ENCODE measurements at regions not wholly inside any gene's neighbourhood (a gene's known extent, or its start where the extent isn't known, plus 50 kb on each side); places are given as distances from the start of the nearest gene placed in this dataset.

DNA sequence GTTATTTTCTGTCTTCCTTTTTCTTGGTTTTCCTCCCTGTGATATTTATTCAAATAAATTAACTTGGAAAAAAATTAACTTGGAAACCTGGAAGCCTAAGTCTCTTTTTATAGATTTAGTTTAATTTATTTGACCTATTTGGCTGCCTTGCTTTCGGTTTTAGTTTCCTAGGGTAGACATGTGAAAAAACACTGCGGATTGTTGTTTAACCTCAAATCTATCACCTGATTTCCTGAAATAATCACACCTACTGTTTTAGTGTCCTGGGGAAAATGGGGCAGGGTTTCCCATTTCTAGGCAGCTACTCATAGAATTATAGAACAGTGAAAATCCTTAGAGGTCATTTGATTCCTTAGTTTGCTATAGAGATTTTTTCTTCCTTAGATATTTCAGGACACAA, 412.4 kb downstream of the PCDH17 start:
- TF ChIP-seq, protein P1, sequence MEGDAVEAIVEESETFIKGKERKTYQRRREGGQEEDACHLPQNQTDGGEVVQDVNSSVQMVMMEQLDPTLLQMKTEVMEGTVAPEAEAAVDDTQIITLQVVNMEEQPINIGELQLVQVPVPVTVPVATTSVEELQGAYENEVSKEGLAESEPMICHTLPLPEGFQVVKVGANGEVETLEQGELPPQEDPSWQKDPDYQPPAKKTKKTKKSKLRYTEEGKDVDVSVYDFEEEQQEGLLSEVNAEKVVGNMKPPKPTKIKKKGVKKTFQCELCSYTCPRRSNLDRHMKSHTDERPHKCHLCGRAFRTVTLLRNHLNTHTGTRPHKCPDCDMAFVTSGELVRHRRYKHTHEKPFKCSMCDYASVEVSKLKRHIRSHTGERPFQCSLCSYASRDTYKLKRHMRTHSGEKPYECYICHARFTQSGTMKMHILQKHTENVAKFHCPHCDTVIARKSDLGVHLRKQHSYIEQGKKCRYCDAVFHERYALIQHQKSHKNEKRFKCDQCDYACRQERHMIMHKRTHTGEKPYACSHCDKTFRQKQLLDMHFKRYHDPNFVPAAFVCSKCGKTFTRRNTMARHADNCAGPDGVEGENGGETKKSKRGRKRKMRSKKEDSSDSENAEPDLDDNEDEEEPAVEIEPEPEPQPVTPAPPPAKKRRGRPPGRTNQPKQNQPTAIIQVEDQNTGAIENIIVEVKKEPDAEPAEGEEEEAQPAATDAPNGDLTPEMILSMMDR (IDR thresholded peaks at IDR 0.05; ENCODE audit: poor library complexity): no peak
- TF ChIP-seq EZH2 (IDR thresholded peaks at IDR 0.05; ENCODE audit: borderline replicate concordance) (no peak), EZH2phosphoT487 (IDR thresholded peaks at IDR 0.05; ENCODE audit: low read depth, severe bottlenecking, unreplicated experiment) (no peak)

All from hepatocyte (in vitro differentiated cells).